GM21526 (cell line): ENCODE measurements at regions not wholly inside any gene's neighbourhood (a gene's known extent, or its start where the extent isn't known, plus 50 kb on each side); places are given as distances from the start of the nearest gene placed in this dataset.
"Not testable (repeated sequence)": the region's sequence is repeated elsewhere in the genome, so short reads cannot be mapped to it uniquely, and the experiment has no call there.

Source experiments
- ATAC-seq: cut with Tn5 transposase; IDR thresholded peaks from one replicate; pipeline ENCODE4 v1.9.1; 2021; ENCODE audit warnings: moderate library complexity; ENCODE audit not compliant: unreplicated experiment, low FRiP score

DNA sequence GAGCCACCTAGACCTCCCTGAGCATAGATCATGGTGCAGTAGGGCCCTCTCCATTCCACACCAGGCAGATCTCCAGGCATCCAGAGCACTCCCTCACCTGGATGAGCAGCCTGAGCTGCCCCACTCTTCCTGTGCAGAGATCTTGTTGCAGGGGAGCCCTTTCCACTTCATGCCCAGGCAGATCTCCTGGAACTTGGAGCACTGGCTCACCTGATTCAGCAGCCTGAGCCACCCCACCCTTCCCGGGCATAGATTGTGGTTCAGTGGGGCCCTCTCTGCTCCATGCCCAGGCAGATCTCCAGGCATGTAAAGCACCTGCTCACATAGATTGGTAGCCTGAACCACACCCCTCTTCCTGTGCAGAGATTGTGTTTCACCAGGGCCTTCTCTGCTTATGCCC is 78.0 kb downstream of the SEC16B start:
- no peak for ATAC-seq

DNA sequence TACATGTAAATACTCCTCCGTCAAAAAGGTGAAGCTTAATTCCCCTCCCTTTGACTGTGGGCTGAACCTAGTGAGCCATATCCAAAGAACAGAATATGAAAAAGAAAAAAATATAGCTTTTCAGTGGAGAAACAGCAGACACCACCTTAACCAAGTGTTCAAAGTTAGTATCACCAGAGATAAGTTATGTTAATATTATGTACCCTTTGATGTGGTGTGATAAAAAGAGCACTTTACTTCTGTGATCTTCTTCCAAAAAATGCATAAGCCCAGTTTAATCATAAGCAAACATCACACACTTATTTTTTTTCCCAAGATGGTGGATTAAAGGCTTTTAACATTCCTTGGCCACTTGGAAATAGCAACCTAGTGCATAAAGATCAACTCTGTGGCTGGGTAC is 79.4 kb downstream of the SEC16B start:
- ATAC-seq, result no peak

DNA sequence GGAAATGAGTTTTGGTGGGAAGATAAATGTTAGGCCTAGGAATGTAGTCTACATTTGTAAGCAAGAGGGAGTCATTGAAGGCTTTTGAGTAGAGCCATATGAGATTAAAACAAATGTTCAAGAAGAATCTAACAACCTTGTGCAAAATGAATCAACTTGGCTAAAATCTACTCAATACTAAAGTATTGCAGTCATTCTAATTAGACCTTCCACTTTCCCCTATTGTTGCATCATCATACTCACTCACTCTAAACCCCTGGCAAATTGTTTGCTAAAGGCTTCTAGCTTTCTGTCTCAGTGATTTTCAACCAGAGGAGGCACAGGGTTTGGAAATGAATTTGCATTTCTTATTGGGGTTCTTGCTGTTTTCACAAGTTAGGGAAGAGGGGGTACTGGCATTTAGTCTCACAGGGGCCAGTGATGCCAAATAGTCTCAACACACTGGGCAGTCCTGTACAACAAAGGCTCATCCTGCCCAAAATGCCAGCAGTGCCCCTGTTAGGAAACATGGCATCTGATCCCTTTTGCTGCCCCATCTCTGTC is 85.3 kb downstream of the SEC16B start:
- no peak for ATAC-seq

DNA sequence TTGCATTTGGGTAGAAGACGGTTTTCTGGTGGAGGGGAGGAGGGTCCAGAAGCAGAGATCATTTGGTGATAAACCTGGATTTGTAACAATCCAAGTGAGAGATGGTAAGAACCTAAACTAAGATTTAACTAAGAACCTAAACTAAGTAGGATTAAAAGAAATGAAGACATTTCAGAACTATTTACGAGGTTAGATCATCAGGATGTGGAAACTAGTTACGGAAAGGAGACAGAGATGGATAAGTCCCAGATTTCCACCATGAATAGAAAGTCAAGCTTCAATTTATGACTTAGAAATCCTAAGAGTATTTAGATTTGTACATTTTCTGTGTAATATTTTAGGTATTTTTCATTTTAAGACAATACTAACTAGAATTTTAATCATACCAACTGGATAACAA is 86.3 kb downstream of the SEC16B start:
- ATAC-seq, result no peak

DNA sequence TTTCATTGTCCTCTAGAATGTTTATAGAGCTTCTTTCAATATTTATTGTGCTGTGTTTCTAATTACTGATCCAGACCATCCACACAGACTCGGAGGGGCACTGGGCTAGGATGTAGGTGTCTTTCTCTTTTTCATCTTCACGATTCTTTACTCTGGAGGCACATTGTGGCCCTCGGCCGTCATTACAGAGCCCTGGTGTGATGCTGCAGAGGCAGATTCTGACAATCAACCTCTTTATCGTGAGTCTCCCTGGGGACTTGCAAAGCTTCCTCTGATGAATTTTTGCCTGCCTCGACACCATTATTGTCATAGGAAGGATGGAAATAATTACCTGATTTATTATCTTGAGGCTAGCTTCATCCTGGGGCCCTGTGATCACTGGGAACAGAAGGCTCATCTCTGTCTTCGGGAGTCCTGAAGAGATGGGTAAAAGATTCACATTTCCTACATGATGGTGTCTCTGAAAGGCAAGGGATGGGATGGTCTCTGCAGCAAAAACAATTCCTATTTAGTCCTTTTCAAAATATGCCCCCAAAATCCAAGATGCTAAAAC is 89.4 kb downstream of the SEC16B start:
- ATAC-seq, result no peak

DNA sequence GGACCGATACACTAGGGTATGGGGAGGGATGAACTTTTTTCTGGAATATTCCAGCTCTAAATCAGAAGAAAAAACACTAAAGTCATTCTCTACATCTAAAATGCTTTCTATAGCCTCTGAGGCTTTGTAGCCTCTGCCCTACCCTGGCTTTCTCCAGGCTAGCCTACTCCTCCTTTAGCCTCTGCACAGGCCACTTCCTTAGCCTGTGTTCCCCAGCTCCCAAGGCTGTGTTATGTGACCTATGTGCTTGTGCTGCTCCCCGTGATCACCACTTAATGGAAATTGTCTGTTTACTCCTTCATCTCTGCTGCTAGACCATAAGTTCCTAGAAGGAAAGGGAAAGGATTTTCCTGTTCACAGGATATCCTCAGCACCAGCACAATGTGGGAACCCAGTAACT is 92.8 kb downstream of the SEC16B start:
- no peak for ATAC-seq

DNA sequence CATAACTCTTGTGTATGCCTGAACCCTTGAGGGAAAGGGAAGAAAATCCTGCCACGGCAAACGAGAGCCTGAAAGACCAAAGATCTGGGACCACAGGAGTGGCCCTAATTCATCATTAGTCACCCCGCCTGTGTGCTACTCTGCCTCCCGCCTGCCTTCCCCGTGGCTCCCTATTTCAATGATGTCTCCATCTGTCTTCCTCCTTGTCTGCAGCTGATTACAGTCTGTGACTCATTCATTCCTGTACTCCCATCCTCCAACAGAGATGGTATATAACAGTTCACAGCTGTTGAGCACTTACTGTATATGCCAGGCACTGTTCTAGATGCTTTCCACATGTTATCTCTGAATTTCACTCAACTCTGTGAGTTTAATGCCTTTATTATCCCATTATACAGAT is 96.6 kb downstream of the SEC16B start:
- no peak for ATAC-seq

DNA sequence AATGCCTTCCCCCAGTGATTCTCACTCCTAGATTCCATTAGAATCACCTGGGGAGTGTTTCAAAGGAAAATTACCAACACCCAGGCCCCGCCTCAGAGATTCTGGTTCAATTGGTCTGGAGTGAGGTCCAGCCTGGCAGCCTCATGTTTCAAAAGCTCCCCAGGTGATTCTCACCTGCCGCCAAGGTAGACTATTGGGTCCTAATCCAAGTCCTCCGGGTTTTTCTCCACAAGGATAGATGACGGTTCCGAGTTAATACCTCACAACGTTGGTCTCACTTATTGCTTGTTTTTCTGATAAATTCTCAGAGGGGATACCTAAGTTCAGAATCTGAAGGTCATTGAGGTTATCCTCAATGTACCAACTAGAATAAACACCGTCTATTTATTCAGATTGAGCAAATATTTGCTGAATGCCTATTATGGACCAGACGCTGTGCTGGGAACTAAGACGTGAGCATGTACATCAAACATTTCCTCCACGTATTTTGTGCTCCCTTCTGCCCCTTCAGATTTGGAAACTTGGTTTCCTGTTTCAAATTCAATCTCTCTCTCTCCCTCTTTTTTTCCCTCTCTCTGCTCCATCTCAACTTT is 97.5 kb downstream of the SEC16B start:
- ATAC-seq, result no peak

DNA sequence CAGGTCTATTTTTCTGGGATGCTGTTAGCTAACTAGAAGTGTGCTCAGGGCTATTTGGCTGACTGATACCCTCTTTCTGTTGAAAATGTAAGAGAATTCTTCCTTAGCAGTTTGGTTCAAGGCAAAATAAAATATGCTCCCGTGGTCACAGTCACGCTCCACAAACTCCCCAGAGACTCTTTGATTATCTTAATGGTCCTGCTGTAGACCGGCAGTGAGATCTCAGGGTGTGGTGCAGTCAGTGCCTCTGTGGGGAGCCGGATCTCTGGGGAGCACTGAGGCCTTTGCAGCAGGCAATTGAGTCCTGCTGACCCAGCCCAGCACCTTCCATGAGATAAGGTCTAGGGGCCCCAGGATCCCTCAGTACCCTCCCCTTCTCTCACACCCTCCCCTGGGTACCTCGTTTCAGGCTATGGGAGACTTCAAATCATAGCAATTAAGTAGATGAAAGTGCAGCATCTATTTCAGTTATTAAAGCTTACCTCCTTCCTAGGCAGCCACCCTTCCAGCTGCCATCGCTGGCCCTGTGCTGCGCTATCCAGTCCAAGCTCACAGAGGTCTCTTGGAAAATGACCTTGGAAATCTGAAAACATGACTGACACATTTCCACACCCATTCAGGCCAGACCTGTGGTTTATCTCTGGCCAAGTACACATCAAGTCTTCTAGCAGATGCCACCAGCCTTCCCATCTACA is 98.1 kb downstream of the SEC16B start:
- no peak for ATAC-seq

DNA sequence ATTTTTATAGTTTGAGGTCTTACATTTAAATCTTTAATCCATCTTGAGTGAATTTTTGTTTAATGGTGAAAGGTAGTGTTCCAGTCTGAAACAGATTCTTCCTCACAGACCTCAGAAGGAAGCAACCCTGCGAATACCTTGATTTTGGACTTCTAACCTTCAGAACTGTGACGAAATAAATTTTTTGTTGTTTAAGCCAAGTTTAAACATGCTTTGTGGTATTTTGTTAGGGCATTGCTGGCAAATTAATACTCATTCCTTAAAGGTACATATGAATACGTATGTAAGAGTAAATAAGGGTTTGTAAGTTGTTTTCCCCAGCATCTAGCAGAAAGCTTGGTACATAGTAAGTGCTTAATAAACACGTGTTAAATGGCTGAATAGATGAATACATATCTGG is 100.3 kb downstream of the SEC16B start:
- no peak for ATAC-seq

DNA sequence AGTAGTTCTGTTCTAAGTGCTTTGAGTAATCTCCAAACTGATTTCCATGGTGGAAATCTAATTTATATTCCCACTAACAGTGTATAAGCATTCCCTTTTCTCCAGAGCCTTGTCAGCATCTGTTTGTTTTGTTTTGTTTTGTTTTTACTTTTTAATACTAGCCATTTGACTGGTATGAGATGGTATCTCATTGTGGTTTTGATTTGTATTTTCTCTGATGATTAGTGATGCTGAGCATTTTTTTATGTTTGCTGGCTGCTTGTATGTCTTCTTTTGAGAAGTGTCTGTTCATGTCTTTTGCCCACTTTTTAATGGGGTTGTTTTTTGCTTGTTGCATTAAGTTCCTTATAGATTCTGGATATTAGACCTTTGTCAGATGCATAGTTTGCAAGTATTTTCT is 100.8 kb downstream of the SEC16B start:
- not testable (repeated sequence) for ATAC-seq

DNA sequence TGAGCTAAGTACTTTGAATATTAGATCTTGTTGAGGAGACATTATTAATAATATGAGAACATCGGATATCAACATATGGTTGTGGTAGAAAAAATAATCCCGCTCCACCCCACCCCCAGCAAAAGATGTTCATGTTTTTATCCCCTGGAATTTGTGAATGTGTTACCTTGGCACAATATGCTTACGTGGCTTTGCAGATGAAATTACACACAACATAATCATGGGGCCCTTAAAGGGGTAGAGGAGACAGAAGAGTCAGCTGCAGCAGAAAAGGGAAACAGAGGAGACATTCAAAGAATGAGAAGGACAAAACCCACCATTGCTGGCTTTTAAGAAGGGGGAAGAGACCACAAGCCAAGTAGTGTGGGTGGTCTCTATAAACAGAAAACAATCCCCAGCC is 104.1 kb downstream of the SEC16B start:
- no peak for ATAC-seq

DNA sequence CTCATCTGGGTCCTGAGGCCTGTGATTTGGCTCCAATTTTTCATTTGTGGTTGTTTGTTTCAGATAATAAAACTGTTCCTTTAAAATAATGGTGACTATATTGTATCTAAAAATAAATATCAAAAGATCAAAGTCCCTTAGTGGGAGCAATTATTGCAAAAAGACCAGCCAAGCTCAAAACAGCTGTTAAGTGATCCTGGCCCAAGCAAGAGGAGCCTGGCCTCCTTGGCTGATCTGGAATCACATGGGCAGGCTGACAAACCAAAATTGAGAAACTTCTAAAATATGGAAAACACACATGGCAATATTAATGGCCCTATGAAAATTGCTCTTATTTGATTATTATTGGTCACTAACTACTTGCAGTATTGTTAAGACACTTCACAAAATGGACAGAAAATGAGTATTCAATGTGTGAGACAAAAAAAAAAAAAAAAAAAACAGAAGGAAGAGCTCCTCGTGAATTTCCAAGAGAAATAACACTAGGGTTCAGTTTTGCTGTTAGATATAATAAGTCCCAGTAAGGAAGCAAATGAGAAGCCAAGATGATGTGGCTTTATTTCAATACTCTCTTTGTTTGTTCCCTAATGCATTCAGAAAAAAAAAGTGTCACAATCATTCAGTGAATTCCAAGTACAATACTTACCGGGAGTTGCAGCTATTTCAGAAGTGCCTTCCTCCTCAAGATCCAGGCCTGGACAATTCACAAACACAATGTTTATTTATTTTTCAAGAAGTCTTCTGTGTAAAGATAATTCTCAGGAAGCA is 105.1 kb downstream of the SEC16B start:
- no peak for ATAC-seq

DNA sequence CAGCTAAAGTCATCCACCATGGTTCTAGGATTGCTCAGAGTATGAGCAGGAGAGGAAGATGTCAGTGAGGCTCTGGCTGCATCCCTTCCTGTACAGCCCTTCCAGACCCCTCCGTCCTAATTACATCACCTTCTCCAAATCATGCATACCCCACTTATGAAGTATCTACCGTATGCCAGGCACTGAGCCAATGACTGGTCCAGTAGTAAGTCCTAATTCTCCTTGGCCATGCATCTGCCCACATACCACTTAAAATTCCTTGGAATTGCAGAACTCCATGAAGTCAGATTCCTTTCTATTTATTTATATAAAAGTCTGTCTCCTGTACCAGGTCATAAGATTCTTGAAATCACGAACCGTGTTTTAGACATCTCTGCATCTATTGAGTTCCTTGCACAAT is 106.1 kb downstream of the SEC16B start:
- ATAC-seq, result no peak

DNA sequence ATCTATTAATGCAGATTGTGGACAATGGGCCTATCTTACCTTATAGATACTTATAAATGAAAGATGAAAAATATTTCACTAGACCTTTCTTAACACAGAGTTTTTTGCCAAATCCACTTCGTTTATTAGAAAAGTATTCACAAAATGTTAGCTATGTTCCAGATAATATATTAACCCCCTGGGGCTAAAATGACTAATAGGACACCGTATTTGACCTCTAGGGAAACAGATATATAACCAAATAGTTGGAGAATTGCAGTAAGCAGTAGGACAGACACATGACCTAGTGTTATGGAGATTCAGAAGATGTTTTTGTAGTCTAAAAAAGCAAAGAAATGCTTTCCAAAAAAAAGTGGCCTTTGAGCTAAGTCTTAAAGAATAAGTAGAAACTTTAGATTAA is 106.9 kb downstream of the SEC16B start:
- no peak for ATAC-seq

DNA sequence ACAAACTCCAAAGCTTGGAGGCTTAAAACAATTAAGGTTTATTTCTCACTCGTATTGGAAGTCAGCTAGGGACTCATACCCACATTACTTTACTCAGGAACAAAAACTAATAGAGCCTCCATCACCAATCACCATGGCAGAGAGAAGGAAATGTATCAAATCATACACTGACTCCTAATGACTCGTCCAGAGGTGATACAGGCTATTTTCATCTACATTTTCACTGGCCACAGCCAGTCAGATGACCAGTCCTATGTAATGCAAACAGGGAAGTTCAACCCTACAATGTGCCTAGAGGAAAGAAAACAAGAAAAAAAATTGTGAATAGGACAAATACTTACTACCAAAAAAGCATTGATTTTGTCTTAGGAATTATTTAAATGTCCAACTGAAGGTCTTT is 110.3 kb downstream of the SEC16B start:
- no peak for ATAC-seq

DNA sequence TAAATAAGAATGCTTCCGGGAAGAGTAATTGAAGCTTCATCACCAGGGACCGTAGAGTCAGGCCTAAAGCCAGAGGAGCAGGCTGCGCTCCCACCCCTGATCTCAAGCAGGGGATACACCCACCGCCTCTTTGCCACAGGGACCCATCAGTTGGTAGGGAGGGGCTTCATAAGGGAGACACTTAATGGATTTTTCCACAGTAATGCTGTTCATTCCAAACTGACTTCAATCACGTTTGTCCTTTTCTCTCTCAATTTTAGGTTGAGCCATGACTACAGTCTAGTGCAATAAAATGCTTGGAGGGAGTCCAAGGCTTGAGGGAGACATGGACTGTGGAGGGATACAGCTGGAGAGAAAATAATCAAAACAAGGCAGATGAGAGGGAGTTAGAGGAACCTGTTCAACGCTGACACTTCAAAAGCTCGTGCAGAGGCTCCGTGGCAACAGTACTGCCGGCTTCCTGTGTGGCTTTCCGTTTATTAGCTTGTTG is 111.5 kb downstream of the SEC16B start:
- ATAC-seq, result no peak

DNA sequence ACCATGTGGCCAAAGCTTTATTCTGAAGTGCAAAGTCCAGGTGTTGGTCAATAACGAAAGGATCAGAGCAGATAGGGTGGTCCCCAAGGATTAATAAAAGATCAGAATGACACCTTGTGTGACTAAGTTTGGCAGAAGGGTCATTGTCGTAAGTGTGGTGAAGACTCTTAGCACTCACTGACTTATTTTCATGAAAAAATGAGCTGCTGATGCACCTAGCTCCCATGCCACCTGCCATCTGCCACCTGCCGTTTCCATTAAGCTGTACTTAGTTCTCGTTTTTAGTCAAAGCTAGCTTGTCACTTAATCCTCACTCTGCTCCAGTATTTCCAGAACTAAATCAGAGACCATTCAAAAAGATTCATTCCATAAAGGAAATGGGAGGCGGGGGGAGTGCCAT is 112.6 kb downstream of the SEC16B start:
- ATAC-seq, result no peak

DNA sequence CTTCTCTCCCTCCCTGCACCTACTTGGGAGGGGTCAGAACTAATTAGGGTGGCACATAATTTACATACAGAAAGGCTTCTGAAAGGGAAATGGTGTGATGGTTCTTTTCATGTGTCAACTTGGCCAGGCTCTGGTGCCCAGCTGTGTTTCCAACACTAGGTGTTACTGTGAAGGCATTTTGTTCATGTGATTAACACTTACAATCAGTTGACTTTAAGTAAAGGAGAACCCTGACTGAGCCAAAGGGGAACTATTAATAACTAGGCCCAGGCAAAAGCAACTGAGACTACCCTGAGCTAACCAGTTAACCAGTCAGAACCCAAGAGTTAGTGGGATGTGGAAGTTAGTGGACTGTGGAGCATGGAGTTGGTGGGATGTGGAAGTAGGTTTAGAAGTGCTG is 114.9 kb downstream of the SEC16B start:
- no peak for ATAC-seq

DNA sequence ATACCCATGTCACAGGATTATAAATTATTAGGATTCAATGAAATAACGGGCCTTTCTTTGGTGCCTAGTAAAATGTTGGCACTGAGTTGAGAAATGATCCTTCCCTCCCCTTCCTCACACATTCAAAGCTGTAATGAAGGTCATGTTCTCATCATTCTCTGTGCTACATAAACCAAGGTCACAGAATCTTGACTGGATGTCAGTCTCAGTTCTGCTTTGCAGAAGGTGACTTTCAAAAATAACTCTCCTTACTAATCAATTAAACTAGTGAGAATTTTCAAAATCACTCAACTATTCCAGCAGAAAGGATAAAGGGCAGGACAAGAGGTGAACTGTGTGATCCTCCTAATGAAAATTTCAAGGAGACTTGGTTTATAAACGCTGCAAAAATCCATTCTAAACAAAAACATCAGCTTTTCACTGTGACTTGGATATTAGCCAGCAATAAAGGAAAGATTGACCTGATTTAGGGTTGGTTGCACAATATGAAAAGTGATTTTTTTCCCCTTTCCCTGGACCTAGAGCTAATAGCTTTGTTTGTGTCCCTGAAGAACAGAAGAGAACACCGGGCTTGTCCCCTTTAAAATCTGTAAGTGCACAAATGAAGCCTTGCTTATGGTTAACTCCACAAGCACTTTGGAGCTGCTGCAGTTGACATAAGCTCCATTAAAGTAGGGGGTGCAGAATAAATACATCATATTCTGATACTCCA is 120.1 kb downstream of the SEC16B start:
- no peak for ATAC-seq

DNA sequence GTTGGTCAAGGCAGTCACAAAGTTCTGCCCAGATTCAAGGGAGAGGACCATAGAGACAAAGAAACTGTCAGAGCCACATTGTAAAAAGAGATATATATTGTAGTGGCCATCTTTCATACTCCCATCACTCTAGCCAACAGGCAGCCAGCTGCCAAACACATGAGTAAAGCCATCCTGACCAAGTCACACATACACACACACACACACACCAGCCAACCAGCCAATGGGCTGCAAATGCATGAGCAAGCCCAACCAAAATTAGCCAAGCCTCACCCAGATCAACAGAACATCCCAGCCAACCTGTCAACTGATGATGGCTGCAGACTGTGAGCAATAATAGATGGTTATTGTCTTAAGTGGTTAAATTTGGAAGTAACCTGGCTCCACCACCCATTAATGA is 120.7 kb downstream of the SEC16B start:
- no peak for ATAC-seq
